ENCODE measurements at regions not wholly inside any gene's neighbourhood (a gene's known extent, or its start where the extent isn't known, plus 50 kb on each side); places are given as distances from the start of the nearest gene placed in this dataset.

DNA sequence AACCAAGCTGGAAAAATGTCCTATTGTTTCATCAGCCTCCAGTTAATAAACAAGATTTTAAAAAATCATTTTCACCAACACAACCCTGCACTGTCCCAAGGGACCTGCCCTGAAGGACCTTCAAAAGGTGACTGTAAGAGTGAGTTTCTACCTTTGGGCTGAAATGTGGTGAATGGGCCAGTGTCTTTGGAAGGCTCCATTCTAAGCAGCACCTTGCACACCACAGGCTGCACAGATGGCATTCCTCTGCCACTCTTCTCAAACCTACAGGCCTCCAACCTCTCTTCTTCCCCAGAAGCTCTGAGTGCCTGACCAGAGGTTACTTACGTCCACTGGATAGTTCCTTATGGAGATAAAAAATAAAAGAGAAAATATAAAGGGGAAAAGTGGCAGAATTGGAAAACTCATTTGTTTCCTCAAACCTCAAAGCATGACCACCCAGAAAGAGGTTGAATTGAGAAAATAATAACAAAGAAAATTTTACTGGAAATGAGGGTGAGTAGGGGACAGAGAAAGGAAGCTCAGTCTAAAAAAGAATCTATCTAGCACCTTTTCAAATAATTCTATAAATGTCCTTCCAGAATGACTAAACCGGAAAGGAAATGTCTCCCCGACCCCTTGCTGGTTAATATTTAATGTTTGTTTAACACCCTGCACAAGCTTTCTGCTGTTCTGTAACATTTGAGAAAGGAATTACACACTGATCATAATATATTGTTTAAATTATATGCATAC lies 175.7 kb downstream of the METTL4 start:
- TF ChIP-seq GATA2 (IDR thresholded peaks at IDR 0.05; ENCODE audit: low read depth, low read length) (no peak), GATA3 (IDR thresholded peaks at IDR 0.05; ENCODE audit: low read depth, low read length) (no peak)
